ENCODE measurements at regions not wholly inside any gene's neighbourhood (a gene's known extent, or its start where the extent isn't known, plus 50 kb on each side); places are given as distances from the start of the nearest gene placed in this dataset.

GRCh38 chr16:73543331-73543969 lies 495.5 kb upstream of the ZFHX3 start:
- H3K4me3 ChIP-seq (ENCODE audit: extremely low read depth in 1 of 4, insufficient read depth in 2 of 4, low read depth in 3 of 4, low read length in 4 of 4): peak overlapping the region in 1 of 4 experiments; percentile 28; a peak in 1 of 8 replicates
- H3K27ac ChIP-seq (ENCODE audit: low read depth, low read length): no peak overlapping the region
- H4K8ac ChIP-seq (ENCODE audit: extremely low read depth, insufficient read depth, low read length): no peak overlapping the region
- H3K4me2 ChIP-seq (ENCODE audit: insufficient read depth in 1 of 2, low read depth in 2 of 2, low read length in 2 of 2): peak overlapping the region; percentile 20 to 44; a peak in 3 of 4 replicates
- ChIA-PET POLR2A (ENCODE audit: partially characterized antibody) (interaction anchor here (0.6 kb wide), 1 partner anchor 8 kb away, joined by 4 read pairs; no protein-coding TSS in a partner anchor), CTCF (ENCODE audit: partially characterized antibody) (interaction anchor here (0.9 to 1.3 kb wide), 2 partner anchors 213 to 707 kb away, joined by 3 to 4 read pairs; no protein-coding TSS in a partner anchor)
- FAIRE-seq: no peak
- no peak overlapping the region for H4K91ac ChIP-seq (replicated peaks; ENCODE audit: insufficient read length, low read length)
- no peaks in the 10 kb centered on the region for H3K36me3 ChIP-seq (ENCODE audit: control insufficient read depth in 2 of 4, insufficient read depth in 4 of 4, low read length in 3 of 4)
- no peaks in the 10 kb centered on the region for H3K27me3 ChIP-seq (replicated peaks in 1 of 4; ENCODE audit: control insufficient read depth in 3 of 4, extremely low read depth in 1 of 4, insufficient read depth in 3 of 4, low read length in 3 of 4)
- 69% methylated on average over 7 of the region's 10 CpGs; no CpG with 5 or more reads in 1 of the 2 experiments for WGBS, 2 experiments (ENCODE audit: extremely low coverage in 1 of 2, insufficient coverage in 1 of 2, insufficient read length in 1 of 2, insufficient replicate concordance in 2 of 2, low coverage in 1 of 2, low lambda C conversion rate in 2 of 2, missing lambda C conversion rate in 1 of 2)
- no peak overlapping the region for H3K23ac ChIP-seq (ENCODE audit: insufficient read length)
- H4K5ac ChIP-seq (ENCODE audit: insufficient read length, low read depth, low read length): no peak overlapping the region
- no peaks in the 10 kb centered on the region for H3K79me2 ChIP-seq (ENCODE audit: control insufficient read depth in 1 of 2, insufficient read depth in 2 of 2, low read length in 2 of 2)
- H2BK120ac ChIP-seq (replicated peaks; ENCODE audit: low read depth, low read length): no peak overlapping the region
- 0 out of 2 replicates have a peak overlapping the region, but pooled peaks have one; percentile 11 for H2BK12ac ChIP-seq (ENCODE audit: low read depth, low read length)
- no peak overlapping the region; the same call in 1 of the 2 replicates for H2BK5ac ChIP-seq (ENCODE audit: low read depth, low read length)
- H3K23me2 ChIP-seq (ENCODE audit: low read depth, low read length): no peaks in the 10 kb centered on the region; the same call in 1 of the 2 replicates
- no peaks in the 10 kb centered on the region for H4K20me1 ChIP-seq (replicated peaks in 1 of 2; ENCODE audit: control insufficient read depth in 1 of 2, insufficient read depth in 2 of 2, low read length in 2 of 2)
- H3K4me1 ChIP-seq (replicated peaks in 1 of 4; ENCODE audit: control insufficient read depth in 3 of 4, insufficient read depth in 4 of 4, low read length in 3 of 4): peaks cover 3 to 14% (median 13%) of the 10 kb centered on the region in 4 experiments
- H3K9me3 ChIP-seq (ENCODE audit: insufficient read depth in 2 of 2, low read depth in 1 of 2, low read length in 1 of 2): no peaks in the 10 kb centered on the region
- no peak overlapping the region for H2BK20ac ChIP-seq (ENCODE audit: low read length)
- H2AFZ ChIP-seq (ENCODE audit: low read length): peak overlapping the region; percentile 91
- no peak overlapping the region; the same call in 1 of the 2 replicates for H3K18ac ChIP-seq (ENCODE audit: extremely low read depth, low read length)
- H3K4ac ChIP-seq (replicated peaks; ENCODE audit: insufficient read length, low read depth, low read length): no peak overlapping the region
- H3K14ac ChIP-seq (ENCODE audit: insufficient read length): no peak overlapping the region
- no peak overlapping the region for H2AK5ac ChIP-seq (ENCODE audit: low read depth, low read length)
- DNase-seq (ENCODE audit: low read depth in 1 of 2, low spot score in 2 of 2): no peak
- no peaks in the 10 kb centered on the region for H3K79me1 ChIP-seq (ENCODE audit: low read depth, low read length)
- H3K56ac ChIP-seq (replicated peaks; ENCODE audit: insufficient read length, low read depth, low read length): no peak overlapping the region
- H3K9ac ChIP-seq (replicated peaks in 1 of 4; ENCODE audit: extremely low read depth in 1 of 4, low read depth in 3 of 4, low read length in 3 of 4): no peak overlapping the region
- H2BK15ac ChIP-seq (ENCODE audit: low read length): no peak overlapping the region
- TF ChIP-seq TBP (IDR thresholded peaks at IDR 0.05; ENCODE audit: low read depth, low read length) (no peak), SAP30 (IDR thresholded peaks at IDR 0.05; ENCODE audit: insufficient read depth, insufficient replicate concordance, low read length) (no peak), CHD1 (IDR thresholded peaks at IDR 0.05; ENCODE audit: low read depth, low read length) (no peak), KDM5A (IDR thresholded peaks at IDR 0.05; ENCODE audit: low read length) (no peak), HDAC6 (IDR thresholded peaks at IDR 0.05; ENCODE audit: low read depth, low read length) (no peak), CBX5 (IDR thresholded peaks at IDR 0.05; ENCODE audit: low read depth, low read length) (no peak), RNF2 (IDR thresholded peaks at IDR 0.05; ENCODE audit: borderline replicate concordance, low read depth, low read length, missing control alignments, poor library complexity, severe bottlenecking) (no peak), CTBP2 (IDR thresholded peaks at IDR 0.05; ENCODE audit: borderline replicate concordance, insufficient read depth, insufficient read length, low read length) (no peak), CTCF (IDR thresholded peaks at IDR 0.05; ENCODE audit: control extremely low read depth in 1 of 3, insufficient read depth in 1 of 3, low read depth in 1 of 3, low read length in 3 of 3) (no peak)

Data from H1 (cell line).